ENCODE measurements at regions not wholly inside any gene's neighbourhood (a gene's known extent, or its start where the extent isn't known, plus 50 kb on each side); places are given as distances from the start of the nearest gene placed in this dataset.

GRCh38 chr11:69977951-69978350, 100.2 kb upstream of the ANO1 start:
- no peak for DNase-seq

GRCh38 chr11:69978841-69979614, 99.1 kb upstream of the ANO1 start:
- no peak for DNase-seq

GRCh38 chr11:69979632-69980031, 98.5 kb upstream of the ANO1 start:
- no peak for DNase-seq

GRCh38 chr11:69981119-69981784, 96.9 kb upstream of the ANO1 start:
- DNase-seq = no peak

GRCh38 chr11:69982690-69983570, 95.2 kb upstream of the ANO1 start:
- no peak for DNase-seq

GRCh38 chr11:69983571-69983877, 94.6 kb upstream of the ANO1 start:
- DNase-seq = no peak

GRCh38 chr11:69983897-69984438, 94.1 kb upstream of the ANO1 start:
- no peak for DNase-seq

- DNase-seq = no peak
These were observed 93.5 kb upstream of the ANO1 start for GRCh38 chr11:69984457-69985261.

GRCh38 chr11:69985331-69985640, 92.8 kb upstream of the ANO1 start:
- no peak for DNase-seq

- DNase-seq = no peak
These were observed 92.3 kb upstream of the ANO1 start for GRCh38 chr11:69985641-69986439.

GRCh38 chr11:69986440-69986787, 91.7 kb upstream of the ANO1 start:
- DNase-seq = no peak

GRCh38 chr11:69986830-69987229, 91.3 kb upstream of the ANO1 start:
- no peak for DNase-seq

- DNase-seq = no peak
These were observed 86.1 kb upstream of the ANO1 start for GRCh38 chr11:69992026-69992425.

GRCh38 chr11:69992943-69993694, 85.0 kb upstream of the ANO1 start:
- no peak for DNase-seq

GRCh38 chr11:69994810-69995209, 83.3 kb upstream of the ANO1 start:
- DNase-seq = no peak

GRCh38 chr11:69995697-69996096, 82.4 kb upstream of the ANO1 start:
- DNase-seq = no peak

GRCh38 chr11:69996451-69996850, 81.7 kb upstream of the ANO1 start:
- DNase-seq = no peak

GRCh38 chr11:69997352-69997751, 80.8 kb upstream of the ANO1 start:
- no peak for DNase-seq

- DNase-seq = no peak
These were observed 78.4 kb upstream of the ANO1 start for GRCh38 chr11:69999721-70000120.

GRCh38 chr11:70000228-70000627, 77.9 kb upstream of the ANO1 start:
- DNase-seq = no peak

GRCh38 chr11:70001246-70001645, 76.9 kb upstream of the ANO1 start:
- no peak for DNase-seq
